ENCODE measurements at regions not wholly inside any gene's neighbourhood (a gene's known extent, or its start where the extent isn't known, plus 50 kb on each side); places are given as distances from the start of the nearest gene placed in this dataset.
"Not testable (repeated sequence)": the region's sequence is repeated elsewhere in the genome, so short reads cannot be mapped to it uniquely, and the experiment has no call there.

GRCh38 chr15:99492275-99492674 is 73.5 kb upstream of the MEF2A start:
- Mint-ChIP-seq H3K9me3 (ENCODE audit: low read depth) (peaks cover 1% of the 10 kb centered on the region), H3K4me1 (peaks cover 12% of the 10 kb centered on the region), H3K4me3 (no peak overlapping the region), H3K27me3 (no peaks in the 10 kb centered on the region), H3K27ac (no peak overlapping the region), H3K36me3 (ENCODE audit: low read depth) (no peaks in the 10 kb centered on the region)
- ChIA-PET CTCF (interaction anchor here (0.6 to 1.3 kb wide), 3 partner anchors 10 to 262 kb away, joined by 3 to 5 read pairs (median 3); no protein-coding TSS in a partner anchor), POLR2A (no interaction called here)
- ATAC-seq (no peak), DNase-seq (no peak)
- intact Hi-C loops (cut with DNase I, micrococcal nuclease), result no loop called here

- no peaks in the 10 kb centered on the region for H3K27me3 Mint-ChIP-seq
- H3K4me1 Mint-ChIP-seq, result peaks cover 12% of the 10 kb centered on the region
- POLR2A ChIA-PET, result no interaction called here
- H3K27ac Mint-ChIP-seq, result no peak overlapping the region
- CTCF ChIA-PET, result interaction anchor here (1.0 to 1.8 kb wide), 3 partner anchors 8 to 261 kb away, joined by 3 to 5 read pairs (median 3); no protein-coding TSS in a partner anchor
- H3K9me3 Mint-ChIP-seq (ENCODE audit: low read depth), result peaks cover 2% of the 10 kb centered on the region
- intact Hi-C loops (cut with DNase I, micrococcal nuclease), result no loop called here
- ATAC-seq, result no peak
- no peaks in the 10 kb centered on the region for H3K36me3 Mint-ChIP-seq (ENCODE audit: low read depth)
- DNase-seq, result no peak
- H3K4me3 Mint-ChIP-seq, result no peak overlapping the region
Observed at GRCh38 chr15:99492716-99493115, 73.1 kb upstream of the MEF2A start.

GRCh38 chr15:99493461-99493860 is 72.3 kb upstream of the MEF2A start:
- POLR2A ChIA-PET, result no interaction called here
- Mint-ChIP-seq H3K4me1 (peaks cover 12% of the 10 kb centered on the region), H3K27me3 (no peaks in the 10 kb centered on the region), H3K36me3 (ENCODE audit: low read depth) (no peaks in the 10 kb centered on the region), H3K27ac (no peak overlapping the region), H3K9me3 (ENCODE audit: low read depth) (peaks cover 2% of the 10 kb centered on the region), H3K4me3 (no peak overlapping the region)
- ATAC-seq (no peak), DNase-seq (no peak)
- intact Hi-C loops (cut with DNase I, micrococcal nuclease), result no loop called here
- CTCF ChIA-PET, result interaction anchor here (1.0 to 1.8 kb wide), 2 partner anchors 9 to 260 kb away, joined by 3 read pairs; no protein-coding TSS in a partner anchor

GRCh38 chr15:99494536-99495233 is 71.1 kb upstream of the MEF2A start:
- CTCF ChIA-PET, result interaction anchor here (1.8 kb wide), 1 partner anchor 10 kb away, joined by 3 read pairs; no protein-coding TSS in a partner anchor
- POLR2A ChIA-PET; intact Hi-C loops (cut with DNase I, micrococcal nuclease); H3K4me3 Mint-ChIP-seq; H3K27me3 Mint-ChIP-seq; H3K36me3 Mint-ChIP-seq (ENCODE audit: low read depth); H3K9me3 Mint-ChIP-seq (ENCODE audit: low read depth); H3K27ac Mint-ChIP-seq; ATAC-seq; DNase-seq: not testable (repeated sequence)
- peaks cover 12% of the 10 kb centered on the region for H3K4me1 Mint-ChIP-seq

- peak overlapping the region; percentile 43 for H3K27ac Mint-ChIP-seq
- intact Hi-C loops (cut with DNase I, micrococcal nuclease), result no loop called here
- peaks cover 2% of the 10 kb centered on the region for H3K9me3 Mint-ChIP-seq (ENCODE audit: low read depth)
- no peaks in the 10 kb centered on the region for H3K36me3 Mint-ChIP-seq (ENCODE audit: low read depth)
- ATAC-seq (peak; percentile 53), DNase-seq (no peak)
- H3K4me3 Mint-ChIP-seq, result no peak overlapping the region
- peaks cover 16% of the 10 kb centered on the region for H3K4me1 Mint-ChIP-seq
- POLR2A ChIA-PET, result no interaction called here
- CTCF ChIA-PET, result interaction anchor here (0.6 kb wide), 1 partner anchor 70 kb away, joined by 3 read pairs; no protein-coding TSS in a partner anchor
- H3K27me3 Mint-ChIP-seq, result no peaks in the 10 kb centered on the region
Observed at GRCh38 chr15:99495430-99496301, 70.1 kb upstream of the MEF2A start.

- POLR2A ChIA-PET, result no interaction called here
- ATAC-seq (peak; percentile 47), DNase-seq (no peak)
- CTCF ChIA-PET, result interaction anchor here (0.6 kb wide), 1 partner anchor 71 kb away, joined by 3 read pairs; no protein-coding TSS in a partner anchor
- H3K4me3 Mint-ChIP-seq, result no peak overlapping the region
- H3K36me3 Mint-ChIP-seq (ENCODE audit: low read depth), result no peaks in the 10 kb centered on the region
- H3K9me3 Mint-ChIP-seq (ENCODE audit: low read depth), result peaks cover 2% of the 10 kb centered on the region
- intact Hi-C loops (cut with DNase I, micrococcal nuclease), result no loop called here
- peaks cover 22% of the 10 kb centered on the region for H3K4me1 Mint-ChIP-seq
- no peaks in the 10 kb centered on the region for H3K27me3 Mint-ChIP-seq
- H3K27ac Mint-ChIP-seq, result peak overlapping the region; percentile 43
Observed at GRCh38 chr15:99496302-99496629, 69.5 kb upstream of the MEF2A start.

- peak; percentile 65 for ATAC-seq
- no peaks in the 10 kb centered on the region for H3K36me3 Mint-ChIP-seq (ENCODE audit: low read depth)
Observed at GRCh38 chr15:99502182-99502581, 63.6 kb upstream of the MEF2A start.

GRCh38 chr15:99502661-99503060 is 63.1 kb upstream of the MEF2A start:
- DNase-seq (no peak), ATAC-seq (no peak)
- no peaks in the 10 kb centered on the region for H3K27me3 Mint-ChIP-seq
- ChIA-PET POLR2A (interaction anchor here (0.6 kb wide), 1 partner anchor 8 kb away, joined by 3 read pairs; no protein-coding TSS in a partner anchor), CTCF (no interaction called here)
- no peaks in the 10 kb centered on the region for H3K9me3 Mint-ChIP-seq (ENCODE audit: low read depth)
- H3K36me3 Mint-ChIP-seq (ENCODE audit: low read depth), result no peaks in the 10 kb centered on the region
- H3K27ac Mint-ChIP-seq, result no peak overlapping the region
- no peak overlapping the region for H3K4me3 Mint-ChIP-seq
- peaks cover 42% of the 10 kb centered on the region for H3K4me1 Mint-ChIP-seq
- intact Hi-C loops (cut with DNase I, micrococcal nuclease), result loop anchor here (5.0 to 10.0 kb wide), 4 partner anchors 50 to 205 kb away; no protein-coding TSS in a partner anchor

More at GRCh38 chr15:99502182-99502581, 63.6 kb upstream of the MEF2A start:
- peaks cover 2% of the 10 kb centered on the region for H3K9me3 Mint-ChIP-seq (ENCODE audit: low read depth)
- peak; percentile 67 for DNase-seq
- no peak overlapping the region for H3K4me3 Mint-ChIP-seq
- ChIA-PET POLR2A (interaction anchor here (0.6 kb wide), 1 partner anchor 8 kb away, joined by 3 read pairs; no protein-coding TSS in a partner anchor), CTCF (no interaction called here)
- H3K27ac Mint-ChIP-seq, result no peak overlapping the region
- H3K27me3 Mint-ChIP-seq, result no peaks in the 10 kb centered on the region
- intact Hi-C loops (cut with DNase I, micrococcal nuclease), result loop anchor here (5.0 to 10.0 kb wide), 4 partner anchors 50 to 205 kb away; no protein-coding TSS in a partner anchor
- peaks cover 42% of the 10 kb centered on the region for H3K4me1 Mint-ChIP-seq

GRCh38 chr15:99503411-99503810 is 62.4 kb upstream of the MEF2A start:
- no peak for ATAC-seq
- H3K9me3 Mint-ChIP-seq (ENCODE audit: low read depth), result no peaks in the 10 kb centered on the region
- CTCF ChIA-PET, result no interaction called here

GRCh38 chr15:99504071-99504822 is 61.5 kb upstream of the MEF2A start:
- ChIA-PET POLR2A (no interaction called here), CTCF (interaction anchor here (0.6 to 1.1 kb wide), 3 partner anchors 19 to 76 kb away, joined by 3 read pairs; no protein-coding TSS in a partner anchor)
- DNase-seq (peak; percentile 55), ATAC-seq (peak; percentile 75)
- H3K36me3 Mint-ChIP-seq (ENCODE audit: low read depth), result no peaks in the 10 kb centered on the region
- peaks cover 44% of the 10 kb centered on the region for H3K4me1 Mint-ChIP-seq
- intact Hi-C loops (cut with DNase I, micrococcal nuclease), result loop anchor here (2.0 to 10.0 kb wide), 5 partner anchors 52 to 203 kb away; no protein-coding TSS in a partner anchor
- no peaks in the 10 kb centered on the region for H3K9me3 Mint-ChIP-seq (ENCODE audit: low read depth)
- H3K27me3 Mint-ChIP-seq, result no peaks in the 10 kb centered on the region
- H3K4me3 Mint-ChIP-seq, result no peak overlapping the region
- peak overlapping the region; percentile 73 for H3K27ac Mint-ChIP-seq

More at GRCh38 chr15:99503411-99503810, 62.4 kb upstream of the MEF2A start:
- Mint-ChIP-seq H3K36me3 (ENCODE audit: low read depth) (no peaks in the 10 kb centered on the region), H3K27ac (peak overlapping the region; percentile 19), H3K4me1 (peaks cover 42% of the 10 kb centered on the region), H3K27me3 (no peaks in the 10 kb centered on the region), H3K4me3 (no peak overlapping the region)
- no peak for DNase-seq
- intact Hi-C loops (cut with DNase I, micrococcal nuclease), result loop anchor here (5.0 to 10.0 kb wide), 4 partner anchors 51 to 204 kb away; no protein-coding TSS in a partner anchor
- POLR2A ChIA-PET, result no interaction called here

Measured in activated CD4-positive, alpha-beta T cell treated with anti-CD3 and anti-CD28 coated beads for 36 hours (primary cell).